SK-N-SH treated with all-trans-retinoic acid at 6 μM for 48 hours (cell line): ENCODE measurements at regions not wholly inside any gene's neighbourhood (a gene's known extent, or its start where the extent isn't known, plus 50 kb on each side); places are given as distances from the start of the nearest gene placed in this dataset.

Experiments used
- GLIS3 ChIP-seq: fragments of 250-450 bp; sonication (Bioruptor Pico); IDR thresholded peaks from 2 replicates; pipeline ENCODE4 v1.5.0; 2020; ENCODE audit warnings: mild to moderate bottlenecking, moderate library complexity
- ISL1 ChIP-seq: fragments of 250-450 bp; sonication (Bioruptor Pico); IDR thresholded peaks from 2 replicates; pipeline ENCODE4 v2.1.2; 2022; ENCODE audit warnings: mild to moderate bottlenecking, moderate library complexity
- OSR1 ChIP-seq: fragments of 250-450 bp; sonication (Bioruptor Pico); IDR thresholded peaks from 2 replicates; pipeline ENCODE4 v1.8.0; 2022; ENCODE audit warnings: moderate library complexity, mild to moderate bottlenecking, inconsistent platforms
- RARB ChIP-seq: fragments of 250-450 bp; sonication (Bioruptor Pico); IDR thresholded peaks from 2 replicates; pipeline ENCODE4 v1.8.0; 2021; ENCODE audit warnings: mild to moderate bottlenecking, moderate library complexity
- SNAI2 ChIP-seq: fragments of 250-450 bp; sonication (Bioruptor Pico); IDR thresholded peaks from 2 replicates; pipeline ENCODE4 v1.5.0; 2020; ENCODE audit warnings: mild to moderate bottlenecking, moderate library complexity
- TOX ChIP-seq: fragments of 250-450 bp; sonication (Bioruptor Pico); IDR thresholded peaks from 2 replicates; pipeline ENCODE4 v1.8.0; 2021; ENCODE audit warnings: mild to moderate bottlenecking, moderate library complexity, borderline replicate concordance
- ZFP30 ChIP-seq: fragments of 450-650 bp; formaldehyde crosslinking; IDR thresholded peaks from 2 replicates; pipeline ENCODE4 v1.5.0; 2022; ENCODE audit warnings: mild to moderate bottlenecking, moderate library complexity
- ZNF565 ChIP-seq: fragments of 450-650 bp; formaldehyde crosslinking; conservative IDR thresholded peaks from 2 replicates; pipeline ENCODE4 v1.5.0; 2020; ENCODE audit warnings: low read depth, mild to moderate bottlenecking, moderate library complexity
- ZNF70 ChIP-seq: fragments of 450-650 bp; formaldehyde crosslinking; IDR thresholded peaks from 2 replicates; pipeline ENCODE4 v1.5.0; 2020; ENCODE audit warnings: mild to moderate bottlenecking, moderate library complexity
- TF ChIP-seq, protein P1 (sequence below): fragments of 250-450 bp; sonication (Bioruptor Pico); IDR thresholded peaks from 2 replicates; pipeline ENCODE4 v1.8.0; 2020; ENCODE audit warnings: mild to moderate bottlenecking, moderate library complexity, borderline replicate concordance
- TF ChIP-seq, protein P2 (sequence below): fragments of 250-450 bp; sonication (Bioruptor Pico); IDR thresholded peaks from 2 replicates; pipeline ENCODE4 v1.5.1; 2021; ENCODE audit warnings: mild to moderate bottlenecking, moderate library complexity
- TF ChIP-seq, protein P3 (sequence below): fragments of 250-450 bp; sonication (Bioruptor Pico); IDR thresholded peaks from 2 replicates; pipeline ENCODE4 v1.5.0; 2020; ENCODE audit warnings: mild to moderate bottlenecking, moderate library complexity

DNA sequence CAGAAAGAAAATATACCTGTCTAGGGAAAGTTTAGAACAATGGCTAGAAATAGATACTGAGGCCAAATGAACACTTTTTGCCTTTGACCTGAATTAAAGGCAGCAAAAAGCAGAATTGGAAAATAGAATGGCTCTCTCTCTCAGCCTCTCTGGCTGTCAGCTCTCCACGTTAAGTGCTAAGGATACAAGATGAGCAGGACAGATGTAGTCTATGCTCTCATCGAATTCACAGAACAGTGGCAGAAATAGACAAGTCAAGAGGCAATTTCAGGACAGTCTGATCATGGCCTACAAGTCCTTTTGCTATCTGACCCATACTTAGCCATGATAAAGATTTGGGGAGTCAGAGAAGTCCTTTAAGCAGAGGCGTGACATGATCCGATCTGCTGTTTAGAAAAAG, 120.2 kb upstream of the CREB1 start:
- TF ChIP-seq, protein P1, sequence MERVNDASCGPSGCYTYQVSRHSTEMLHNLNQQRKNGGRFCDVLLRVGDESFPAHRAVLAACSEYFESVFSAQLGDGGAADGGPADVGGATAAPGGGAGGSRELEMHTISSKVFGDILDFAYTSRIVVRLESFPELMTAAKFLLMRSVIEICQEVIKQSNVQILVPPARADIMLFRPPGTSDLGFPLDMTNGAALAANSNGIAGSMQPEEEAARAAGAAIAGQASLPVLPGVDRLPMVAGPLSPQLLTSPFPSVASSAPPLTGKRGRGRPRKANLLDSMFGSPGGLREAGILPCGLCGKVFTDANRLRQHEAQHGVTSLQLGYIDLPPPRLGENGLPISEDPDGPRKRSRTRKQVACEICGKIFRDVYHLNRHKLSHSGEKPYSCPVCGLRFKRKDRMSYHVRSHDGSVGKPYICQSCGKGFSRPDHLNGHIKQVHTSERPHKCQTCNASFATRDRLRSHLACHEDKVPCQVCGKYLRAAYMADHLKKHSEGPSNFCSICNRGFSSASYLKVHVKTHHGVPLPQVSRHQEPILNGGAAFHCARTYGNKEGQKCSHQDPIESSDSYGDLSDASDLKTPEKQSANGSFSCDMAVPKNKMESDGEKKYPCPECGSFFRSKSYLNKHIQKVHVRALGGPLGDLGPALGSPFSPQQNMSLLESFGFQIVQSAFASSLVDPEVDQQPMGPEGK (CRISPR knock-in tag), result no peak
- TF ChIP-seq SNAI2 (CRISPR knock-in tag) (no peak), ISL1 (no peak), TOX (CRISPR knock-in tag) (no peak), ZNF565 (CRISPR knock-in tag) (no peak), ZFP30 (CRISPR knock-in tag) (no peak), RARB (CRISPR knock-in tag) (no peak), GLIS3 (CRISPR knock-in tag) (no peak), ZNF70 (no peak), OSR1 (CRISPR knock-in tag) (no peak)
- TF ChIP-seq, protein P2, sequence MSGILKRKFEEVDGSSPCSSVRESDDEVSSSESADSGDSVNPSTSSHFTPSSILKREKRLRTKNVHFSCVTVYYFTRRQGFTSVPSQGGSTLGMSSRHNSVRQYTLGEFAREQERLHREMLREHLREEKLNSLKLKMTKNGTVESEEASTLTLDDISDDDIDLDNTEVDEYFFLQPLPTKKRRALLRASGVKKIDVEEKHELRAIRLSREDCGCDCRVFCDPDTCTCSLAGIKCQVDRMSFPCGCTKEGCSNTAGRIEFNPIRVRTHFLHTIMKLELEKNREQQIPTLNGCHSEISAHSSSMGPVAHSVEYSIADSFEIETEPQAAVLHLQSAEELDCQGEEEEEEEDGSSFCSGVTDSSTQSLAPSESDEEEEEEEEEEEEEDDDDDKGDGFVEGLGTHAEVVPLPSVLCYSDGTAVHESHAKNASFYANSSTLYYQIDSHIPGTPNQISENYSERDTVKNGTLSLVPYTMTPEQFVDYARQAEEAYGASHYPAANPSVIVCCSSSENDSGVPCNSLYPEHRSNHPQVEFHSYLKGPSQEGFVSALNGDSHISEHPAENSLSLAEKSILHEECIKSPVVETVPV (CRISPR knock-in tag), result no peak
- TF ChIP-seq, protein P3, sequence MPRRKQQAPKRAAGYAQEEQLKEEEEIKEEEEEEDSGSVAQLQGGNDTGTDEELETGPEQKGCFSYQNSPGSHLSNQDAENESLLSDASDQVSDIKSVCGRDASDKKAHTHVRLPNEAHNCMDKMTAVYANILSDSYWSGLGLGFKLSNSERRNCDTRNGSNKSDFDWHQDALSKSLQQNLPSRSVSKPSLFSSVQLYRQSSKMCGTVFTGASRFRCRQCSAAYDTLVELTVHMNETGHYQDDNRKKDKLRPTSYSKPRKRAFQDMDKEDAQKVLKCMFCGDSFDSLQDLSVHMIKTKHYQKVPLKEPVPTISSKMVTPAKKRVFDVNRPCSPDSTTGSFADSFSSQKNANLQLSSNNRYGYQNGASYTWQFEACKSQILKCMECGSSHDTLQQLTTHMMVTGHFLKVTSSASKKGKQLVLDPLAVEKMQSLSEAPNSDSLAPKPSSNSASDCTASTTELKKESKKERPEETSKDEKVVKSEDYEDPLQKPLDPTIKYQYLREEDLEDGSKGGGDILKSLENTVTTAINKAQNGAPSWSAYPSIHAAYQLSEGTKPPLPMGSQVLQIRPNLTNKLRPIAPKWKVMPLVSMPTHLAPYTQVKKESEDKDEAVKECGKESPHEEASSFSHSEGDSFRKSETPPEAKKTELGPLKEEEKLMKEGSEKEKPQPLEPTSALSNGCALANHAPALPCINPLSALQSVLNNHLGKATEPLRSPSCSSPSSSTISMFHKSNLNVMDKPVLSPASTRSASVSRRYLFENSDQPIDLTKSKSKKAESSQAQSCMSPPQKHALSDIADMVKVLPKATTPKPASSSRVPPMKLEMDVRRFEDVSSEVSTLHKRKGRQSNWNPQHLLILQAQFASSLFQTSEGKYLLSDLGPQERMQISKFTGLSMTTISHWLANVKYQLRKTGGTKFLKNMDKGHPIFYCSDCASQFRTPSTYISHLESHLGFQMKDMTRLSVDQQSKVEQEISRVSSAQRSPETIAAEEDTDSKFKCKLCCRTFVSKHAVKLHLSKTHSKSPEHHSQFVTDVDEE (CRISPR knock-in tag), result no peak
